ENCODE measurements at regions not wholly inside any gene's neighbourhood (a gene's known extent, or its start where the extent isn't known, plus 50 kb on each side); places are given as distances from the start of the nearest gene placed in this dataset.
"Not testable (repeated sequence)": the region's sequence is repeated elsewhere in the genome, so short reads cannot be mapped to it uniquely, and the experiment has no call there.

- Histone ChIP-seq H3K4me1 (no peaks in the 10 kb centered on the region), H3K4me3 (no peak overlapping the region), H3K9me3 (no peaks in the 10 kb centered on the region), H3K36me3 (no peaks in the 10 kb centered on the region), H3K27me3 (no peaks in the 10 kb centered on the region), H3K27ac (no peak overlapping the region)
- no peak for DNase-seq
- intact Hi-C loops (cut with DNase I; ENCODE audit: low total_unique reads) = no loop called here
- TF ChIP-seq CTCF (IDR thresholded peaks at IDR 0.05) = no peak
These were observed 100.9 kb upstream of the NR3C2 start for GRCh38 chr4:148542922-148543623.

GRCh38 chr4:148540622-148541326 is 98.6 kb upstream of the NR3C2 start:
- H3K4me1 ChIP-seq = no peaks in the 10 kb centered on the region
- no peak for DNase-seq
- intact Hi-C loops (cut with DNase I; ENCODE audit: low total_unique reads) = no loop called here
- no peak for TF ChIP-seq CTCF (IDR thresholded peaks at IDR 0.05)
- H3K27me3 ChIP-seq = no peaks in the 10 kb centered on the region
- H3K9me3 ChIP-seq = no peaks in the 10 kb centered on the region
- H3K4me3 ChIP-seq = no peak overlapping the region
- H3K27ac ChIP-seq = no peak overlapping the region
- H3K36me3 ChIP-seq = no peaks in the 10 kb centered on the region

GRCh38 chr4:148539387-148539786 is 97.2 kb upstream of the NR3C2 start:
- no peak for DNase-seq
- no peaks in the 10 kb centered on the region for H3K27me3 ChIP-seq

GRCh38 chr4:148533851-148534250 is 91.6 kb upstream of the NR3C2 start:
- H3K4me3 ChIP-seq; intact Hi-C loops (cut with DNase I; ENCODE audit: low total_unique reads); DNase-seq; H3K27ac ChIP-seq; H3K36me3 ChIP-seq; H3K27me3 ChIP-seq; H3K4me1 ChIP-seq: not testable (repeated sequence)
- H3K9me3 ChIP-seq = peaks cover 0 to 31% (median 14%) of the 10 kb centered on the region in 3 donors

More at GRCh38 chr4:148539387-148539786, 97.2 kb upstream of the NR3C2 start:
- peaks cover 0 to 9% (median 4%) of the 10 kb centered on the region in 3 donors for H3K9me3 ChIP-seq
- no peaks in the 10 kb centered on the region for H3K36me3 ChIP-seq
- no peak overlapping the region for H3K4me3 ChIP-seq
- H3K27ac ChIP-seq = no peak overlapping the region
- H3K4me1 ChIP-seq = no peaks in the 10 kb centered on the region
- intact Hi-C loops (cut with DNase I; ENCODE audit: low total_unique reads) = no loop called here
- no peak for TF ChIP-seq CTCF (IDR thresholded peaks at IDR 0.05)

GRCh38 chr4:148530114-148530513 is 87.9 kb upstream of the NR3C2 start:
- DNase-seq = no peak
- intact Hi-C loops (cut with DNase I; ENCODE audit: low total_unique reads) = no loop called here
- TF ChIP-seq CTCF (IDR thresholded peaks at IDR 0.05) = no peak
- H3K36me3 ChIP-seq = no peaks in the 10 kb centered on the region
- peaks cover 0 to 29% (median 12%) of the 10 kb centered on the region in 3 donors for H3K9me3 ChIP-seq
- no peaks in the 10 kb centered on the region for H3K4me1 ChIP-seq
- H3K4me3 ChIP-seq = no peak overlapping the region
- H3K27me3 ChIP-seq = no peaks in the 10 kb centered on the region
- no peak overlapping the region for H3K27ac ChIP-seq

- Histone ChIP-seq H3K9me3 (peaks cover 0 to 4% (median 0%) of the 10 kb centered on the region in 3 donors), H3K27ac (no peak overlapping the region), H3K4me1 (no peaks in the 10 kb centered on the region), H3K4me3 (no peak overlapping the region), H3K27me3 (no peaks in the 10 kb centered on the region), H3K36me3 (no peaks in the 10 kb centered on the region)
- TF ChIP-seq CTCF (IDR thresholded peaks at IDR 0.05) = no peak
- intact Hi-C loops (cut with DNase I; ENCODE audit: low total_unique reads) = no loop called here
- no peak for DNase-seq
These were observed 85.4 kb upstream of the NR3C2 start for GRCh38 chr4:148527571-148527970.

Measured in tibial artery (tissue), 4 donors.